HCT116 (cell line): ENCODE measurements at regions not wholly inside any gene's neighbourhood (a gene's known extent, or its start where the extent isn't known, plus 50 kb on each side); places are given as distances from the start of the nearest gene placed in this dataset.

ENCODE experiments used
- ATAC-seq: fragments of 200-7000 bp; cut with Tn5 transposase; 2 replicates; pipeline ENCODE4 v1.9.1; 2020; ENCODE audit warnings: mild to moderate bottlenecking, moderate library complexity
- BruUV-seq: library from RNA; stranded (reverse); fragments of 400-500 nt; replicated peaks from 2 replicates; lab custom pipeline; 2021; lab: Mats Ljungman, UMichigan
- CTCF ChIA-PET: fragments of 300-600 bp; sonication (Branson Sonifier 250); formaldehyde crosslinking; loops from one replicate; lab custom pipeline; 2021; ENCODE audit warnings: antibody characterized with exemption; lab: Charles Lee
- POLR2A ChIA-PET: fragments of 300-600, 350-600 bp; sonication (Branson Sonifier 250); formaldehyde crosslinking; loops from one replicate; lab custom pipeline; 2021; ENCODE audit warnings: antibody characterized with exemption; lab: Charles Lee
- RAD21 ChIA-PET, 2 experiments: fragments of 300-600 bp; sonication (Branson Sonifier 250); formaldehyde crosslinking; loops; one replicate each; lab custom pipeline; 2023; ENCODE audit warnings: low total read pairs in 2 of 2; ENCODE audit not compliant: uncharacterized antibody in 2 of 2, unreplicated experiment in 2 of 2, low non-redundant PET in 1 of 2; lab: Charles Lee
- DNase-seq: peaks from one replicate; pipeline ENCODE4 v3.0.0-alpha.2; 2010; ENCODE audit warnings: low read depth, low spot score
- H2AFZ ChIP-seq: fragments of 200-600 bp; shearing (Covaris generic), sonication (generic); 2 replicates; pipeline ENCODE4 v1.6.1; 2017; ENCODE audit warnings: low read depth, mixed run types, mixed read lengths, antibody characterized with exemption, low read length; ENCODE audit not compliant: poor library complexity, severe bottlenecking
- H3K27ac ChIP-seq: 2 replicates; pipeline ENCODE4 v1.5.1; 2012; ENCODE audit warnings: low read depth, low read length
- H3K27me3 ChIP-seq: fragments of 200-600 bp; sonication (generic); 2 replicates; pipeline ENCODE4 v1.6.1; 2016; ENCODE audit warnings: mixed run types, low read length, mixed read lengths; ENCODE audit not compliant: insufficient read depth
- H3K36me3 ChIP-seq, 2 experiments: fragments of 200-500 bp in 1 of 2; fragments of 200-600 bp in 1 of 2; sonication (Bioruptor generic) in 1 of 2; sonication (generic) in 1 of 2; 2 replicates each; pipeline versions ENCODE4 v1.5.1 to v1.6.1; 2014 to 2016; ENCODE audit warnings: low read length in 2 of 2, inconsistent platforms in 1 of 2, mixed read lengths in 1 of 2, mixed run types in 1 of 2; ENCODE audit not compliant: insufficient read depth in 2 of 2, control insufficient read depth in 1 of 2
- H3K4me1 ChIP-seq, 2 experiments: fragments of 200-600 bp in 1 of 2; sonication (generic) in 1 of 2; 2 replicates each; pipeline versions ENCODE4 v1.5.1 to v1.6.1; 2012 to 2017; ENCODE audit warnings: low read length in 2 of 2, inconsistent platforms in 1 of 2, mild to moderate bottlenecking in 1 of 2, mixed read lengths in 1 of 2, mixed run types in 1 of 2, moderate library complexity in 1 of 2; ENCODE audit not compliant: insufficient read depth in 2 of 2, control insufficient read depth in 1 of 2
- H3K4me2 ChIP-seq: fragments of 200-600 bp; sonication (generic); 2 replicates; pipeline ENCODE4 v1.6.1; 2017; ENCODE audit warnings: mixed run types, low read length, mixed read lengths
- H3K4me3 ChIP-seq, 2 experiments: fragments of 200-600 bp in 1 of 2; sonication (generic) in 1 of 2; replicated peaks in 1 of 2; 2 replicates each; pipeline ENCODE4 v1.5.1; 2011 to 2016; ENCODE audit warnings: low read length in 2 of 2, control low read depth in 1 of 2, low read depth in 1 of 2, mild to moderate bottlenecking in 1 of 2, mixed read lengths in 1 of 2, mixed run types in 1 of 2
- H3K79me2 ChIP-seq: fragments of 200-600 bp; sonication (generic); 2 replicates; pipeline ENCODE4 v1.6.1; 2017; ENCODE audit warnings: mild to moderate bottlenecking, mixed run types, low read length, moderate library complexity, mixed read lengths; ENCODE audit not compliant: insufficient read depth
- H3K9ac ChIP-seq: fragments of 200-600 bp; sonication (generic); 2 replicates; pipeline ENCODE4 v1.6.1; 2016; ENCODE audit warnings: low read length, mixed read lengths
- H3K9me2 ChIP-seq: fragments of 200-600 bp; sonication (generic), shearing (Covaris generic); 2 replicates; pipeline ENCODE4 v1.6.1; 2017; ENCODE audit warnings: mixed run types, mild to moderate bottlenecking, moderate library complexity; ENCODE audit not compliant: insufficient read depth
- H3K9me3 ChIP-seq, 2 experiments: fragments of 200-500 bp in 1 of 2; fragments of 200-600 bp in 1 of 2; sonication (Bioruptor generic) in 1 of 2; sonication (generic) in 1 of 2; 2 replicates each; pipeline ENCODE4 v1.6.1; 2014 to 2017; ENCODE audit warnings: low read length in 2 of 2, mixed read lengths in 2 of 2, inconsistent platforms in 1 of 2, low read depth in 1 of 2, mild to moderate bottlenecking in 1 of 2, mixed run types in 1 of 2, moderate library complexity in 1 of 2; ENCODE audit not compliant: control insufficient read depth in 1 of 2, insufficient read depth in 1 of 2
- H4K20me1 ChIP-seq: fragments of 200-600 bp; sonication (generic), shearing (Covaris generic); 2 replicates; pipeline ENCODE4 v1.6.1; 2017; ENCODE audit warnings: mixed run types, mild to moderate bottlenecking, moderate library complexity; ENCODE audit not compliant: insufficient read depth
- CBX3 ChIP-seq: IDR thresholded peaks from 2 replicates; pipeline ENCODE4 v1.6.1; 2012; ENCODE audit warnings: low read depth
- EGR1 ChIP-seq: IDR thresholded peaks from 2 replicates; pipeline ENCODE4 v1.6.1; 2012; ENCODE audit warnings: low read depth
- ELF1 ChIP-seq: IDR thresholded peaks from 2 replicates; pipeline ENCODE4 v1.6.1; 2012; ENCODE audit warnings: low read depth, borderline replicate concordance
- JUND ChIP-seq: IDR thresholded peaks from 2 replicates; pipeline ENCODE4 v1.6.1; 2012
- POLR2A ChIP-seq: IDR thresholded peaks from 2 replicates; pipeline ENCODE4 v1.7.0; 2011; ENCODE audit warnings: borderline replicate concordance; ENCODE audit not compliant: insufficient read depth, insufficient read length; ENCODE audit errors: extremely low read depth
- POLR2AphosphoS5 ChIP-seq: IDR thresholded peaks from 2 replicates; pipeline ENCODE4 v1.6.1; 2011; ENCODE audit warnings: mild to moderate bottlenecking, low read depth, low read length, moderate library complexity
- SP1 ChIP-seq: IDR thresholded peaks from 2 replicates; pipeline ENCODE4 v1.6.1; 2012; ENCODE audit warnings: low read depth
- TCF7L2 ChIP-seq: IDR thresholded peaks from 2 replicates; pipeline ENCODE4 v1.7.0; 2011; ENCODE audit warnings: borderline replicate concordance, inconsistent platforms; ENCODE audit not compliant: insufficient read depth, insufficient read length; ENCODE audit errors: extremely low read depth
- ZNF274 ChIP-seq: fragments of 200-500 bp; sonication (Bioruptor generic); IDR thresholded peaks from 2 replicates; pipeline ENCODE4 v1.6.1; 2014; ENCODE audit warnings: mild to moderate bottlenecking, low read depth, low read length, inconsistent platforms
- intact Hi-C: fragments of 100-400 bp; cut with micrococcal nuclease; formaldehyde crosslinking; loops from 2 replicates; pipeline ENCODE4 v1.10.0; 2022
- TF ChIP-seq, protein P1 (sequence below): IDR thresholded peaks from 2 replicates; pipeline ENCODE4 v1.6.1; 2012
- TF ChIP-seq, protein P2 (sequence below): IDR thresholded peaks from 2 replicates; pipeline ENCODE4 v1.6.1; 2012
- TF ChIP-seq, protein P3 (sequence below): IDR thresholded peaks from 2 replicates; pipeline ENCODE4 v1.6.1; 2012; ENCODE audit warnings: low read depth

DNA sequence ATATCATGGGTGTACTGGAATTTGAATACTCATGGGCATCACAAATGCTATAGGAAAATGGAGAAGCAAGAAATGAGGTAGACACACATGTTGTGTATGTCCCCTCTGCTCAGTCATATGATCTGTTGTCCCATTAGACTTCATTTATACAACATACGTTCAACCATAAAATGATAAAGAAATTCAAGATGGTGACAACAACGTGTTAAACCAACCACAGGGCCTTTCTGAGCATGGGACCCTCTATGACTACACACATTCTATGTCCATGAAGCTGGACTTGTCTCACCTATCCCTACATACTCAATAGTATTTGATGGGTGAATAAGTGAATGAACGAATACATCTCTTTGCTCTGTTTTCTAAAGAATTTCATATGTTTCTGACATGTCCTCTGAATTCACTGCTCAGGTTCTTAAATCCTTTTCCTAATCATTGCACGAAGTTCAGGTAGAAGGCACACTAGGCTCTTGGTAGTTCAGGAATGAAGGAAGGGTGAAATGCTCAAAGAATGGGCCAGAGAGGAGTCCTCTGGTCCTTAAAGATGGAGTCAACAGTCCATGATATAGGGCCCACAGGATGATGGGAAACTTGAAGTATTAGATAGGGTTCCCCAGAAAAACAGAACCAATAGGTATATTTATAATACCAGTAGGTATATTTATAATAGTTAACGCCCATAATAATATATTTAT, 105.7 kb upstream of the PPM1H start (continued):
- TF ChIP-seq ZNF274, result no peak
- TF ChIP-seq EGR1, result no peak
- no peak for TF ChIP-seq CBX3
- no peak for TF ChIP-seq ELF1
- no peak for TF ChIP-seq POLR2A
- no peak for TF ChIP-seq JUND
- no peak for TF ChIP-seq POLR2AphosphoS5
- TF ChIP-seq, protein P1, sequence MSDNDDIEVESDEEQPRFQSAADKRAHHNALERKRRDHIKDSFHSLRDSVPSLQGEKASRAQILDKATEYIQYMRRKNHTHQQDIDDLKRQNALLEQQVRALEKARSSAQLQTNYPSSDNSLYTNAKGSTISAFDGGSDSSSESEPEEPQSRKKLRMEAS, result no peak
- no peak for TF ChIP-seq SP1
- TF ChIP-seq, protein P2, sequence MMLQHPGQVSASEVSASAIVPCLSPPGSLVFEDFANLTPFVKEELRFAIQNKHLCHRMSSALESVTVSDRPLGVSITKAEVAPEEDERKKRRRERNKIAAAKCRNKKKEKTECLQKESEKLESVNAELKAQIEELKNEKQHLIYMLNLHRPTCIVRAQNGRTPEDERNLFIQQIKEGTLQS, result no peak
- no peak for TF ChIP-seq TCF7L2

DNA sequence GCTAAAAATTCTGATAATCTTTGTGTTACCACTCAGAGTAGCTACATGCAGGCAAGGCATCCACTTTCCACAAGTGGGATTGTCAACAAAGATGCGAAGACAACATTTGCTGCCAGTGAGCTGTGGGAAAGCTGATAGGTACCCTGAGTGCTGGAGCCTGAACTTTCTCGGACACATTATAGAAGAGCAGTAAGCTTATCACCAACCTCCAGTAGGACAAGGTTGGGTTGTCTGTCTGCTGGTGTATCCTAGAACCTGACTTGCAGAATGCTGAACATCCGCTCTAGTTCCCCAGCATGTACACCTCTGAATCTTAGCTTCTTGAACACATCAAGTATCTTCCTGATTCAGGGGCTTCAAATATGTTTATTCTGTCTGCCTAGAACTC, 103.8 kb upstream of the PPM1H start:
- Histone ChIP-seq H3K9ac (no peak overlapping the region), H3K9me3 (no peaks in the 10 kb centered on the region), H3K4me2 (no peak overlapping the region), H2AFZ (no peak overlapping the region), H3K27me3 (no peaks in the 10 kb centered on the region), H3K9me2 (no peaks in the 10 kb centered on the region), H3K4me3 (no peak overlapping the region), H3K79me2 (no peaks in the 10 kb centered on the region), H3K4me1 (no peaks in the 10 kb centered on the region), H3K27ac (no peak overlapping the region), H3K36me3 (no peaks in the 10 kb centered on the region), H4K20me1 (no peaks in the 10 kb centered on the region)
- no TSS peak for BruUV-seq
- ATAC-seq (no peak), DNase-seq (no peak)
- POLR2A ChIA-PET, result no interaction called here
- TF ChIP-seq ELF1, result no peak
- TF ChIP-seq POLR2AphosphoS5, result no peak
- TF ChIP-seq, protein P3, sequence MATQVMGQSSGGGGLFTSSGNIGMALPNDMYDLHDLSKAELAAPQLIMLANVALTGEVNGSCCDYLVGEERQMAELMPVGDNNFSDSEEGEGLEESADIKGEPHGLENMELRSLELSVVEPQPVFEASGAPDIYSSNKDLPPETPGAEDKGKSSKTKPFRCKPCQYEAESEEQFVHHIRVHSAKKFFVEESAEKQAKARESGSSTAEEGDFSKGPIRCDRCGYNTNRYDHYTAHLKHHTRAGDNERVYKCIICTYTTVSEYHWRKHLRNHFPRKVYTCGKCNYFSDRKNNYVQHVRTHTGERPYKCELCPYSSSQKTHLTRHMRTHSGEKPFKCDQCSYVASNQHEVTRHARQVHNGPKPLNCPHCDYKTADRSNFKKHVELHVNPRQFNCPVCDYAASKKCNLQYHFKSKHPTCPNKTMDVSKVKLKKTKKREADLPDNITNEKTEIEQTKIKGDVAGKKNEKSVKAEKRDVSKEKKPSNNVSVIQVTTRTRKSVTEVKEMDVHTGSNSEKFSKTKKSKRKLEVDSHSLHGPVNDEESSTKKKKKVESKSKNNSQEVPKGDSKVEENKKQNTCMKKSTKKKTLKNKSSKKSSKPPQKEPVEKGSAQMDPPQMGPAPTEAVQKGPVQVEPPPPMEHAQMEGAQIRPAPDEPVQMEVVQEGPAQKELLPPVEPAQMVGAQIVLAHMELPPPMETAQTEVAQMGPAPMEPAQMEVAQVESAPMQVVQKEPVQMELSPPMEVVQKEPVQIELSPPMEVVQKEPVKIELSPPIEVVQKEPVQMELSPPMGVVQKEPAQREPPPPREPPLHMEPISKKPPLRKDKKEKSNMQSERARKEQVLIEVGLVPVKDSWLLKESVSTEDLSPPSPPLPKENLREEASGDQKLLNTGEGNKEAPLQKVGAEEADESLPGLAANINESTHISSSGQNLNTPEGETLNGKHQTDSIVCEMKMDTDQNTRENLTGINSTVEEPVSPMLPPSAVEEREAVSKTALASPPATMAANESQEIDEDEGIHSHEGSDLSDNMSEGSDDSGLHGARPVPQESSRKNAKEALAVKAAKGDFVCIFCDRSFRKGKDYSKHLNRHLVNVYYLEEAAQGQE, result no peak
- RAD21 ChIA-PET, result no interaction called here
- intact Hi-C loops, result no loop called here
- CTCF ChIA-PET, result no interaction called here
